HepG2 (cell line): ENCODE measurements at regions not wholly inside any gene's neighbourhood (a gene's known extent, or its start where the extent isn't known, plus 50 kb on each side); places are given as distances from the start of the nearest gene placed in this dataset.

Experiments used
- ADNP ChIP-seq: sonication (generic); formaldehyde crosslinking; IDR thresholded peaks from 2 replicates; pipeline ENCODE4 v1.4.0; 2020; ENCODE audit warnings: missing genetic modification reagents
- AHDC1 ChIP-seq: sonication (generic); formaldehyde crosslinking; IDR thresholded peaks from 2 replicates; pipeline ENCODE4 v1.5.1; 2020; ENCODE audit warnings: mild to moderate bottlenecking, missing genetic modification reagents, borderline replicate concordance
- CENPBD1 ChIP-seq: sonication (generic); formaldehyde crosslinking; IDR thresholded peaks from 2 replicates; pipeline ENCODE4 v1.8.0; 2022; ENCODE audit warnings: missing genetic modification reagents, low read depth, mild to moderate bottlenecking, borderline replicate concordance
- KLF11 ChIP-seq: IDR thresholded peaks from 2 replicates; pipeline ENCODE4 v1.6.1; 2016; ENCODE audit warnings: missing compliant biosample characterization
- KLF15 ChIP-seq: sonication (generic); formaldehyde crosslinking; IDR thresholded peaks from 2 replicates; pipeline ENCODE4 v1.8.1; 2023; ENCODE audit warnings: borderline replicate concordance, mild to moderate bottlenecking, inconsistent platforms, missing genetic modification reagents, mixed read lengths
- NFYB ChIP-seq: sonication (generic); formaldehyde crosslinking; IDR thresholded peaks from 2 replicates; pipeline ENCODE4 v1.4.0; 2020; ENCODE audit warnings: missing genetic modification reagents
- ONECUT2 ChIP-seq: sonication (generic); formaldehyde crosslinking; IDR thresholded peaks from 2 replicates; pipeline ENCODE4 v1.4.0; 2020; ENCODE audit warnings: missing genetic modification reagents
- PAXIP1 ChIP-seq: sonication (generic); formaldehyde crosslinking; conservative IDR thresholded peaks from 2 replicates; pipeline ENCODE4 v1.4.0; 2020; ENCODE audit warnings: mild to moderate bottlenecking, missing genetic modification reagents, moderate library complexity
- SIX4 ChIP-seq: sonication (generic); formaldehyde crosslinking; IDR thresholded peaks from 2 replicates; pipeline ENCODE4 v1.4.0; 2020; ENCODE audit warnings: missing genetic modification reagents
- TFAP4 ChIP-seq: sonication (generic); IDR thresholded peaks from 2 replicates; pipeline ENCODE4 v1.6.1; 2016; ENCODE audit warnings: low read depth, borderline replicate concordance
- TSC22D2 ChIP-seq: sonication (generic); formaldehyde crosslinking; IDR thresholded peaks from 2 replicates; pipeline ENCODE4 v1.5.1; 2020; ENCODE audit warnings: missing genetic modification reagents, mild to moderate bottlenecking, borderline replicate concordance
- ZBTB25 ChIP-seq: IDR thresholded peaks from 2 replicates; pipeline ENCODE4 v1.6.1; 2018; ENCODE audit warnings: missing genetic modification reagents
- ZFP1 ChIP-seq: IDR thresholded peaks from 2 replicates; pipeline ENCODE4 v1.6.1; 2016
- ZFP36 ChIP-seq: fragments of 150-350 bp; IDR thresholded peaks from 2 replicates; pipeline ENCODE4 v1.6.1; 2018; ENCODE audit warnings: borderline replicate concordance, low read length, low read depth; ENCODE audit not compliant: partially characterized antibody
- ZMYM4 ChIP-seq: sonication (generic); formaldehyde crosslinking; IDR thresholded peaks from 2 replicates; pipeline ENCODE4 v1.8.1; 2023; ENCODE audit warnings: mild to moderate bottlenecking, missing genetic modification reagents
- ZNF143 ChIP-seq: sonication (generic); formaldehyde crosslinking; IDR thresholded peaks from 2 replicates; pipeline ENCODE4 v1.4.0; 2020; ENCODE audit warnings: missing genetic modification reagents

- TF ChIP-seq CENPBD1 (CRISPR knock-in tag) (no peak), ONECUT2 (CRISPR knock-in tag) (peak; percentile 95), TSC22D2 (CRISPR knock-in tag) (no peak), AHDC1 (peak; percentile 90; the same call in 1 of the 2 replicates), ZNF143 (CRISPR knock-in tag) (no peak), KLF11 (CRISPR knock-in tag) (0 out of 2 replicates have a peak, but pooled peaks have one; percentile 76), TFAP4 (no peak), ZBTB25 (peak; percentile 29; the same call in 1 of the 2 replicates), ADNP (CRISPR knock-in tag) (no peak), ZFP1 (CRISPR knock-in tag) (no peak), ZMYM4 (CRISPR knock-in tag) (no peak; the same call in 1 of the 2 replicates), KLF15 (CRISPR knock-in tag) (no peak), ZFP36 (no peak), NFYB (CRISPR knock-in tag) (no peak), PAXIP1 (peak; percentile 95), SIX4 (CRISPR knock-in tag) (no peak)
Observed at GRCh38 chr17:68759002-68759342, 157.8 kb upstream of the FAM20A start (continued).
